HCT116 (cell line): ENCODE measurements at regions not wholly inside any gene's neighbourhood (a gene's known extent, or its start where the extent isn't known, plus 50 kb on each side); places are given as distances from the start of the nearest gene placed in this dataset.

Experiments used
- ATAC-seq: fragments of 200-7000 bp; cut with Tn5 transposase; 2 replicates; pipeline ENCODE4 v1.9.1; 2020; ENCODE audit warnings: mild to moderate bottlenecking, moderate library complexity
- BruUV-seq: library from RNA; stranded (reverse); fragments of 400-500 nt; replicated peaks from 2 replicates; lab custom pipeline; 2021; lab: Mats Ljungman, UMichigan
- CTCF ChIA-PET: fragments of 300-600 bp; sonication (Branson Sonifier 250); formaldehyde crosslinking; loops from one replicate; lab custom pipeline; 2021; ENCODE audit warnings: antibody characterized with exemption; lab: Charles Lee
- POLR2A ChIA-PET: fragments of 300-600, 350-600 bp; sonication (Branson Sonifier 250); formaldehyde crosslinking; loops from one replicate; lab custom pipeline; 2021; ENCODE audit warnings: antibody characterized with exemption; lab: Charles Lee
- RAD21 ChIA-PET, 2 experiments: fragments of 300-600 bp; sonication (Branson Sonifier 250); formaldehyde crosslinking; loops; one replicate each; lab custom pipeline; 2023; ENCODE audit warnings: low total read pairs in 2 of 2; ENCODE audit not compliant: uncharacterized antibody in 2 of 2, unreplicated experiment in 2 of 2, low non-redundant PET in 1 of 2; lab: Charles Lee
- DNase-seq: peaks from one replicate; pipeline ENCODE4 v3.0.0-alpha.2; 2010; ENCODE audit warnings: low read depth, low spot score
- H2AFZ ChIP-seq: fragments of 200-600 bp; shearing (Covaris generic), sonication (generic); 2 replicates; pipeline ENCODE4 v1.6.1; 2017; ENCODE audit warnings: low read depth, mixed run types, mixed read lengths, antibody characterized with exemption, low read length; ENCODE audit not compliant: poor library complexity, severe bottlenecking
- H3K27ac ChIP-seq: 2 replicates; pipeline ENCODE4 v1.5.1; 2012; ENCODE audit warnings: low read depth, low read length
- H3K27me3 ChIP-seq: fragments of 200-600 bp; sonication (generic); 2 replicates; pipeline ENCODE4 v1.6.1; 2016; ENCODE audit warnings: mixed run types, low read length, mixed read lengths; ENCODE audit not compliant: insufficient read depth
- H3K36me3 ChIP-seq, 2 experiments: fragments of 200-500 bp in 1 of 2; fragments of 200-600 bp in 1 of 2; sonication (Bioruptor generic) in 1 of 2; sonication (generic) in 1 of 2; 2 replicates each; pipeline versions ENCODE4 v1.5.1 to v1.6.1; 2014 to 2016; ENCODE audit warnings: low read length in 2 of 2, inconsistent platforms in 1 of 2, mixed read lengths in 1 of 2, mixed run types in 1 of 2; ENCODE audit not compliant: insufficient read depth in 2 of 2, control insufficient read depth in 1 of 2
- H3K4me1 ChIP-seq, 2 experiments: fragments of 200-600 bp in 1 of 2; sonication (generic) in 1 of 2; 2 replicates each; pipeline versions ENCODE4 v1.5.1 to v1.6.1; 2012 to 2017; ENCODE audit warnings: low read length in 2 of 2, inconsistent platforms in 1 of 2, mild to moderate bottlenecking in 1 of 2, mixed read lengths in 1 of 2, mixed run types in 1 of 2, moderate library complexity in 1 of 2; ENCODE audit not compliant: insufficient read depth in 2 of 2, control insufficient read depth in 1 of 2
- H3K4me2 ChIP-seq: fragments of 200-600 bp; sonication (generic); 2 replicates; pipeline ENCODE4 v1.6.1; 2017; ENCODE audit warnings: mixed run types, low read length, mixed read lengths
- H3K4me3 ChIP-seq, 2 experiments: fragments of 200-600 bp in 1 of 2; sonication (generic) in 1 of 2; replicated peaks in 1 of 2; 2 replicates each; pipeline ENCODE4 v1.5.1; 2011 to 2016; ENCODE audit warnings: low read length in 2 of 2, control low read depth in 1 of 2, low read depth in 1 of 2, mild to moderate bottlenecking in 1 of 2, mixed read lengths in 1 of 2, mixed run types in 1 of 2
- H3K79me2 ChIP-seq: fragments of 200-600 bp; sonication (generic); 2 replicates; pipeline ENCODE4 v1.6.1; 2017; ENCODE audit warnings: mild to moderate bottlenecking, mixed run types, low read length, moderate library complexity, mixed read lengths; ENCODE audit not compliant: insufficient read depth
- H3K9ac ChIP-seq: fragments of 200-600 bp; sonication (generic); 2 replicates; pipeline ENCODE4 v1.6.1; 2016; ENCODE audit warnings: low read length, mixed read lengths
- H3K9me2 ChIP-seq: fragments of 200-600 bp; sonication (generic), shearing (Covaris generic); 2 replicates; pipeline ENCODE4 v1.6.1; 2017; ENCODE audit warnings: mixed run types, mild to moderate bottlenecking, moderate library complexity; ENCODE audit not compliant: insufficient read depth
- H3K9me3 ChIP-seq, 2 experiments: fragments of 200-500 bp in 1 of 2; fragments of 200-600 bp in 1 of 2; sonication (Bioruptor generic) in 1 of 2; sonication (generic) in 1 of 2; 2 replicates each; pipeline ENCODE4 v1.6.1; 2014 to 2017; ENCODE audit warnings: low read length in 2 of 2, mixed read lengths in 2 of 2, inconsistent platforms in 1 of 2, low read depth in 1 of 2, mild to moderate bottlenecking in 1 of 2, mixed run types in 1 of 2, moderate library complexity in 1 of 2; ENCODE audit not compliant: control insufficient read depth in 1 of 2, insufficient read depth in 1 of 2
- H4K20me1 ChIP-seq: fragments of 200-600 bp; sonication (generic), shearing (Covaris generic); 2 replicates; pipeline ENCODE4 v1.6.1; 2017; ENCODE audit warnings: mixed run types, mild to moderate bottlenecking, moderate library complexity; ENCODE audit not compliant: insufficient read depth
- ATF3 ChIP-seq: IDR thresholded peaks from 2 replicates; pipeline ENCODE4 v1.6.1; 2012
- CBX3 ChIP-seq: IDR thresholded peaks from 2 replicates; pipeline ENCODE4 v1.6.1; 2012; ENCODE audit warnings: low read depth
- EGR1 ChIP-seq: IDR thresholded peaks from 2 replicates; pipeline ENCODE4 v1.6.1; 2012; ENCODE audit warnings: low read depth
- EZH2 ChIP-seq: fragments of 200-600 bp; sonication (generic); IDR thresholded peaks from 2 replicates; pipeline ENCODE4 v1.6.1; 2017; ENCODE audit warnings: antibody characterized with exemption, mixed run types
- EZH2phosphoT487 ChIP-seq: fragments of 200-600 bp; IDR thresholded peaks from 2 replicates; pipeline ENCODE4 v1.6.1; 2018; ENCODE audit warnings: antibody characterized with exemption, borderline replicate concordance
- FOSL1 ChIP-seq: IDR thresholded peaks from 2 replicates; pipeline ENCODE4 v1.6.1; 2012; ENCODE audit warnings: low read depth
- JUND ChIP-seq: IDR thresholded peaks from 2 replicates; pipeline ENCODE4 v1.6.1; 2012
- POLR2AphosphoS5 ChIP-seq: IDR thresholded peaks from 2 replicates; pipeline ENCODE4 v1.6.1; 2011; ENCODE audit warnings: mild to moderate bottlenecking, low read depth, low read length, moderate library complexity
- SP1 ChIP-seq: IDR thresholded peaks from 2 replicates; pipeline ENCODE4 v1.6.1; 2012; ENCODE audit warnings: low read depth
- TCF7L2 ChIP-seq: IDR thresholded peaks from 2 replicates; pipeline ENCODE4 v1.7.0; 2011; ENCODE audit warnings: borderline replicate concordance, inconsistent platforms; ENCODE audit not compliant: insufficient read depth, insufficient read length; ENCODE audit errors: extremely low read depth
- ZNF274 ChIP-seq: fragments of 200-500 bp; sonication (Bioruptor generic); IDR thresholded peaks from 2 replicates; pipeline ENCODE4 v1.6.1; 2014; ENCODE audit warnings: mild to moderate bottlenecking, low read depth, low read length, inconsistent platforms
- intact Hi-C: fragments of 100-400 bp; cut with micrococcal nuclease; formaldehyde crosslinking; loops from 2 replicates; pipeline ENCODE4 v1.10.0; 2022

GRCh38 chr1:106747232-106747631 is 309.2 kb upstream of the PRMT6 start:
- no peak for TF ChIP-seq FOSL1
- TF ChIP-seq EGR1, result no peak
- TF ChIP-seq EZH2phosphoT487, result no peak
- no peak overlapping the region for H3K4me3 ChIP-seq
- H3K9me3 ChIP-seq, result peaks cover 13 to 30% of the 10 kb centered on the region in 2 experiments; a peak in 2 of 4 replicates
- H3K79me2 ChIP-seq, result no peaks in the 10 kb centered on the region
- no peaks in the 10 kb centered on the region for H3K36me3 ChIP-seq
- no peak overlapping the region for H2AFZ ChIP-seq
- ChIA-PET POLR2A (no interaction called here), RAD21 (no interaction called here), CTCF (no interaction called here)
- H3K27me3 ChIP-seq, result no peaks in the 10 kb centered on the region
- BruUV-seq, result no TSS peak
- H4K20me1 ChIP-seq, result no peaks in the 10 kb centered on the region
- no peak overlapping the region for H3K27ac ChIP-seq
- ATAC-seq (no peak), DNase-seq (no peak)
- no peak overlapping the region for H3K9ac ChIP-seq
- H3K4me2 ChIP-seq, result no peak overlapping the region
- intact Hi-C loops, result no loop called here
- no peaks in the 10 kb centered on the region for H3K9me2 ChIP-seq
- H3K4me1 ChIP-seq, result no peaks in the 10 kb centered on the region

- BruUV-seq, result no TSS peak
- no peak for TF ChIP-seq SP1
- no peak for TF ChIP-seq EZH2
- TF ChIP-seq ZNF274, result no peak
- no peak for TF ChIP-seq JUND
- TF ChIP-seq TCF7L2, result no peak
- TF ChIP-seq POLR2AphosphoS5, result no peak
- TF ChIP-seq EGR1, result no peak
- TF ChIP-seq FOSL1, result no peak
- TF ChIP-seq CBX3, result no peak
- no peak for TF ChIP-seq ATF3
- Histone ChIP-seq H3K27ac (no peak overlapping the region), H3K4me1 (no peaks in the 10 kb centered on the region), H3K9me3 (peaks cover 15 to 29% of the 10 kb centered on the region in 2 experiments; a peak in 2 of 4 replicates), H3K36me3 (no peaks in the 10 kb centered on the region), H3K4me2 (no peak overlapping the region), H2AFZ (no peak overlapping the region), H3K79me2 (no peaks in the 10 kb centered on the region), H3K4me3 (no peak overlapping the region), H3K9me2 (no peaks in the 10 kb centered on the region), H3K27me3 (no peaks in the 10 kb centered on the region), H4K20me1 (no peaks in the 10 kb centered on the region), H3K9ac (no peak overlapping the region)
- DNase-seq (no peak), ATAC-seq (no peak)
- ChIA-PET RAD21 (no interaction called here), CTCF (no interaction called here), POLR2A (no interaction called here)
- intact Hi-C loops, result no loop called here
These were observed 308.7 kb upstream of the PRMT6 start for GRCh38 chr1:106747791-106748190.
